ENCODE measurements at regions not wholly inside any gene's neighbourhood (a gene's known extent, or its start where the extent isn't known, plus 50 kb on each side); places are given as distances from the start of the nearest gene placed in this dataset.

DNA sequence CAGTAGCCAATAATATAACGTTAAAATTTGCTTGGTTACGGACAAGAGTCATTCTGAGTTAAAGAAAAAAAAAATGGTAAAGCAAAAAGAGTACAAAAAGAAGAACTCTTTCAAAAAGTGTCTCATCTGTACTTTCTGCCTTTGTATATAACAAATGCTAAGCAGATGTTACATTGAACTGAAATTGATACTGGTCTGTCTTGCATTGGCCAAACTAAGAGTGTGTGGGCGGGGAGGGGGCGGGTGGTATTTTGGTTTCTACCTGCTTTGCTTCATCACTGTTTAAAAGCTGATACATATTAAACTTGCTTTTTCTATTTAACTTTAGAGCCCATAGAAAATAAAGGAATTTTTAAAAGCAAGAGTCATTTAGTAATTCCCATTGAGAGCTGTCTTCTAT, 215.0 kb upstream of the THBS1 start:
- no peak for FAIRE-seq

DNA sequence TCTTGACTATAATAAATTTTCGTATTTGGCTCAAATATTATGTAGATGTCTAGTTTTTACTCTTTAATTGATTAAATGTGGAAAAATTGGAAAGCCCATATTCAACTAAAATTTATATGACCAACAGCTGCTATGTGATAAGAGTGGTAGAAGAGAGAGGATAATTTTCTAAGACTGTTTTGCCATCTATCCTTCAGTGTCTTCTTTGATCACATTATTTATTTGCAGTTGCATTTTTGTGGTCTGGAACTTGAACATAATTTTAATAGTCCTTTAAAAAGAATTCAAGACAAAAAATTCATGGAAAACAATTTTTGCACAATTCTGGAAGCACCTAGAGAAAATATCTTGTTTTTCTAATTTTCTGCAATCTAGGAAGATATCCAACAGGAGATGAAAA, 213.3 kb upstream of the THBS1 start:
- FAIRE-seq = no peak

- no peak for FAIRE-seq
Observed at GRCh38 chr15:39369768-39370167, 211.1 kb upstream of the THBS1 start.

- FAIRE-seq = no peak
Observed at GRCh38 chr15:39376371-39376909, 204.4 kb upstream of the THBS1 start.

GRCh38 chr15:39381517-39381916, 199.4 kb upstream of the THBS1 start:
- no peak for FAIRE-seq

DNA sequence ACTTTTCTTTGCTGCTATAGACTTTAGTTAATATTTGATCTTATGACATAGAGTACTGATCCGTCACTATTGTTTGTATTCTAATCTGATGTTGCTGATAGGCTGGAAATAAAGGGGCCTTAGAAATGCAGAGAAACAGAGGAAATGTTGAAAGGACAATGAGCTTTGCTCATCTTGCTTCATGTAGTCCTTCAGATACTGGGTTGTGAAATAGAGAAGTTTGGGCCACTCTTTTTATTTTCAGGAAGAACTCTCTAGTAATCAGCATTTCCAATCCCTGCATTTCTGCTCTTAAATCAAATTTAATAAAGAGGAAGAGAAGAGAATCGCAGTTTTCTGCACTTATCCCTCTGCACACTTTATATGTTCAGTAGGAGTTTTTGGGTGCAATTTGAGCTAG, 192.8 kb upstream of the THBS1 start:
- FAIRE-seq = no peak

- no peak for FAIRE-seq
Observed at GRCh38 chr15:39391230-39391629, 189.6 kb upstream of the THBS1 start.

GRCh38 chr15:39392469-39393047, 188.3 kb upstream of the THBS1 start:
- FAIRE-seq = no peak

- no peak for FAIRE-seq
Observed at GRCh38 chr15:39393575-39394335, 187.1 kb upstream of the THBS1 start.

DNA sequence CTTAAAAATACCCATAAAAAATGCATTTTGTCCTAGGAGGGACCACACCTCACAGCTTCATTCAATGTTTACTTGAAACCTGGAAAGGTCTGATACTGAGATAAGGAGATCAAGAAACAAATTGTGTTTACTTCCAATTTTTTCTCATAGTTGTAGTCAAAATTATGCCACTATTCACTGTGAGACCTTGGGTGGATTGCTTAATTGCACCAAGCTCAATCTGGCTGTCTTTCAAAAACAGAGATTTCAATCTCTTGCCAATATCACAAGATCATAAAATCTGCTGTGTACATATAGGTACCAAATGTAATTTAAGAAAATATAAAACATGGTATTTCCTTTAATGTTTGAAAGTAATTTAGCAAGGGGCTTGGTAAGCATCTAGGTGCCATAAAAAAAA, 186.4 kb upstream of the THBS1 start:
- no peak for FAIRE-seq

- FAIRE-seq = no peak
Observed at GRCh38 chr15:39396979-39397615, 183.8 kb upstream of the THBS1 start.

- no peak for FAIRE-seq
Observed at GRCh38 chr15:39397883-39398282, 183.0 kb upstream of the THBS1 start.

DNA sequence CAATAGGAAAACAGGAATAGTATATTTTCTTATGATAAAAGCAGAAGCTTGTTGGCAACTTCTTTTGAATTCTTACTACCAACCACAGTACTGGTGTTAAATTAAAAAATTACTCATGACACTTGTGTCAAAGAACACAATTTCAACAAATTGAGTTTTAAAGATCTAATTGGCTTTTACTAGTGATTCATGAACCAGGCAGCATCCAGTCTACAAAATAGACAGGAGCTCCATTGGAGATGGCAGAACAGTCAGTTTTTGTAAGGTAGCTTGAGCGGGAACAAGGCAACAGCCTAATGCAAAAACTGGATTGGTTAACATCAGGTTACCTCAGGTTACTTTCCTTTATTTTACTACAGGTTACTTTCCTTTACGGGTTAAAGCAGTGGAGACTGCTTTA, 181.3 kb upstream of the THBS1 start:
- no peak for FAIRE-seq

GRCh38 chr15:39400002-39400401, 180.9 kb upstream of the THBS1 start:
- FAIRE-seq = no peak

- FAIRE-seq = no peak
Observed at GRCh38 chr15:39400821-39401550, 179.9 kb upstream of the THBS1 start.

DNA sequence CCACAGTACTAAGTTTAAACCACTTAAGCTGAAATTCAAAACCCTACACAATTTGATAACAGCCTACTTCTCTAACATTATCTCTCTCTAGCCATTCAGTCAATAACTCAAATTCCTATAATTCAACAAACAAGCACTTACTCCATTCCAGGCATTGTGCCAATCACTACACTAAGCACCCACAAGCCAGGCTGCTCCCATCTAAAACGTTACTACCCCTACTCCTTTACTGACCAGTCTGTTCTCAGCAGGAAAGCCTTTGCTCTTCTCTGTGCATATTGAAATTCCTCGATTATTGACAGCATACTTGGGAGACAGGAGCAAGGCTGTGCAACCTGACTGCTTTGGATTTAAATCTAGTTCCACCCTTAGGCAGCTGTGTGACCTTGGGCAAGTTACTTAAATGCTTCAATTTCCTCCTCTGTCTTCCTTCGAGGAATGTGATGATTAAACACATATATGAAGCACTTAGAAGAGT, 177.2 kb upstream of the THBS1 start:
- FAIRE-seq = no peak

- FAIRE-seq = no peak
Observed at GRCh38 chr15:39404767-39405181, 176.1 kb upstream of the THBS1 start.

- no peak for FAIRE-seq
Observed at GRCh38 chr15:39406485-39406884, 174.4 kb upstream of the THBS1 start.

DNA sequence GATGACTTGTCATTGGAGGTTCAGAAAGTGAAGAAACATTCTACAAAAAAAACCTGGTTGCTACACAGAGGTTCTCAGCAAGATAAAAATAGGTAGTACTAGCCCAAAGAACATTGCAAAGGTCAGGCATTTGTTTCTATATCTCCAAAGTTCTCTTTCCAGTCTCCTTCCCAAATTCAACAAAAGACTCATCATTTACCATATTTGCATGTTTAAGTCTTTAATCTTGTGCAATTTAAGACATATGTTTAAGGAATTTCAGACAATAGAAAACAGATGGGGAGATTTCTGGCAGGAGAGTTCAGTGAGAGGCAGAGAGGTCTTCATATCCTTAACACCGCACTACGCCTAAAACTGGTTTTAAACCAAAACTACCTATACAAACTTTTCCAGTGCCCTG, 173.8 kb upstream of the THBS1 start:
- no peak for FAIRE-seq

- FAIRE-seq = no peak
Observed at GRCh38 chr15:39409876-39410530, 170.9 kb upstream of the THBS1 start.

- FAIRE-seq = no peak
Observed at GRCh38 chr15:39411102-39411989, 169.5 kb upstream of the THBS1 start.

- no peak for FAIRE-seq
Observed at GRCh38 chr15:39413558-39413957, 167.3 kb upstream of the THBS1 start.

Data from G401.6 (cell line).